DND-41 (cell line): ENCODE measurements at regions not wholly inside any gene's neighbourhood (a gene's known extent, or its start where the extent isn't known, plus 50 kb on each side); places are given as distances from the start of the nearest gene placed in this dataset.

Experiments
- ATAC-seq: fragments of 200-7000 bp; cut with Tn5 transposase; 3 replicates; pipeline ENCODE4 v1.9.1; 2021; ENCODE audit warnings: low read depth; ENCODE audit not compliant: insufficient read depth
- DNase-seq: peaks from one replicate; pipeline ENCODE4 v3.0.0-alpha.2; 2020
- H2AFZ ChIP-seq: 2 replicates; pipeline ENCODE4 v1.6.0; 2012; ENCODE audit warnings: low read depth, low read length
- H3K27ac ChIP-seq: 2 replicates; pipeline ENCODE4 v1.5.1; 2012; ENCODE audit warnings: low read length, inconsistent platforms
- H3K27me3 ChIP-seq: fragments of 200-600 bp; sonication (generic); 2 replicates; pipeline ENCODE4 v1.6.0; 2012; ENCODE audit warnings: low read length, mild to moderate bottlenecking, inconsistent platforms; ENCODE audit not compliant: insufficient read depth, poor library complexity
- H3K36me3 ChIP-seq: 2 replicates; pipeline ENCODE4 v1.5.1; 2012; ENCODE audit warnings: low read length, inconsistent platforms; ENCODE audit not compliant: insufficient read depth
- H3K4me1 ChIP-seq: 2 replicates; pipeline ENCODE4 v1.5.1; 2012; ENCODE audit warnings: mild to moderate bottlenecking, low read length; ENCODE audit not compliant: insufficient read depth
- H3K4me2 ChIP-seq: 2 replicates; pipeline ENCODE4 v1.6.0; 2012; ENCODE audit warnings: mild to moderate bottlenecking, moderate library complexity, low read length, inconsistent platforms; ENCODE audit not compliant: insufficient read depth
- H3K4me3 ChIP-seq, 2 experiments: fragments of 200-600 bp in 1 of 2; shearing (Covaris generic) in 1 of 2; 2 replicates each; pipeline ENCODE4 v1.5.1; 2012 to 2016; ENCODE audit warnings: inconsistent platforms in 2 of 2, low read length in 2 of 2, mild to moderate bottlenecking in 2 of 2, low read depth in 1 of 2, moderate library complexity in 1 of 2
- H3K79me2 ChIP-seq: 2 replicates; pipeline ENCODE4 v1.6.0; 2012; ENCODE audit warnings: low read length, inconsistent platforms; ENCODE audit not compliant: insufficient read depth
- H3K9ac ChIP-seq: 2 replicates; pipeline ENCODE4 v1.6.0; 2012; ENCODE audit warnings: low read depth, mild to moderate bottlenecking, inconsistent platforms, low read length, moderate library complexity
- H3K9me3 ChIP-seq: 2 replicates; pipeline ENCODE4 v1.5.1; 2012; ENCODE audit warnings: low read length, moderate library complexity, mild to moderate bottlenecking, inconsistent platforms; ENCODE audit not compliant: insufficient read depth, severe bottlenecking
- H4K20me1 ChIP-seq: 2 replicates; pipeline ENCODE4 v1.6.0; 2012; ENCODE audit warnings: low read length; ENCODE audit not compliant: insufficient read depth
- EZH2 ChIP-seq: IDR thresholded peaks from 3 replicates; pipeline ENCODE4 v1.6.1; 2012; ENCODE audit warnings: borderline replicate concordance, low read depth, mild to moderate bottlenecking, moderate library complexity, low read length, inconsistent platforms; ENCODE audit not compliant: severe bottlenecking
- TF ChIP-seq, protein P1 (sequence below): IDR thresholded peaks from 2 replicates; pipeline ENCODE4 v1.5.1; 2012; ENCODE audit warnings: borderline replicate concordance, low read length, moderate library complexity, mild to moderate bottlenecking; ENCODE audit not compliant: poor library complexity, severe bottlenecking; ENCODE audit errors: extremely low read depth

DNA sequence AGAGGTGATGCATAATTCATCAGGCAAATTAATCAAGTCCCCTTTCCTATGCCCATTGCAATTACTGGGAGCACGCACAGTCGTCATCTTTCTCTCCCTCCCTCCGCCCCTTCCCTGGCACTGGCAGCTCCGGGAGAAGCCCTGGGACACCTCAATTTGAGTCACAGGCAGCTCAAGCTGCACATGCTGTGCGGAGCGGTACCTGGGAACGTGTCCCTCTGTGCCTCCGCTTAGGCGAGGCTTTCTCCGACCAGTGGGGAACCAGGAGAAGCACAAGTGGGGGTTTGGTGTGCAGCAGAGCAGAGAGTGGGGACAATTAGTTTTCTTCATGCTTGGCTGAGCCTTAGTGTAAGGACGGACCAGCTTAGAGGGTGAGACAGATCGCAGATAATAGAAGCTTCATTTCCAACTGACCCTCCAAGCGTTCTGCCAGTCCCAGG, 88.3 kb downstream of the SOX14 start:
- no peak for TF ChIP-seq EZH2
- TF ChIP-seq, protein P1, sequence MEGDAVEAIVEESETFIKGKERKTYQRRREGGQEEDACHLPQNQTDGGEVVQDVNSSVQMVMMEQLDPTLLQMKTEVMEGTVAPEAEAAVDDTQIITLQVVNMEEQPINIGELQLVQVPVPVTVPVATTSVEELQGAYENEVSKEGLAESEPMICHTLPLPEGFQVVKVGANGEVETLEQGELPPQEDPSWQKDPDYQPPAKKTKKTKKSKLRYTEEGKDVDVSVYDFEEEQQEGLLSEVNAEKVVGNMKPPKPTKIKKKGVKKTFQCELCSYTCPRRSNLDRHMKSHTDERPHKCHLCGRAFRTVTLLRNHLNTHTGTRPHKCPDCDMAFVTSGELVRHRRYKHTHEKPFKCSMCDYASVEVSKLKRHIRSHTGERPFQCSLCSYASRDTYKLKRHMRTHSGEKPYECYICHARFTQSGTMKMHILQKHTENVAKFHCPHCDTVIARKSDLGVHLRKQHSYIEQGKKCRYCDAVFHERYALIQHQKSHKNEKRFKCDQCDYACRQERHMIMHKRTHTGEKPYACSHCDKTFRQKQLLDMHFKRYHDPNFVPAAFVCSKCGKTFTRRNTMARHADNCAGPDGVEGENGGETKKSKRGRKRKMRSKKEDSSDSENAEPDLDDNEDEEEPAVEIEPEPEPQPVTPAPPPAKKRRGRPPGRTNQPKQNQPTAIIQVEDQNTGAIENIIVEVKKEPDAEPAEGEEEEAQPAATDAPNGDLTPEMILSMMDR: no peak
- Histone ChIP-seq H3K27me3 (peaks cover 1% of the 10 kb centered on the region), H3K9ac (no peak overlapping the region), H3K4me1 (no peaks in the 10 kb centered on the region), H3K9me3 (no peaks in the 10 kb centered on the region), H3K4me3 (no peak overlapping the region), H3K36me3 (no peaks in the 10 kb centered on the region), H4K20me1 (no peaks in the 10 kb centered on the region), H2AFZ (no peak overlapping the region), H3K79me2 (no peaks in the 10 kb centered on the region), H3K27ac (no peak overlapping the region), H3K4me2 (no peak overlapping the region)
- DNase-seq: no peak
- no peak for ATAC-seq

DNA sequence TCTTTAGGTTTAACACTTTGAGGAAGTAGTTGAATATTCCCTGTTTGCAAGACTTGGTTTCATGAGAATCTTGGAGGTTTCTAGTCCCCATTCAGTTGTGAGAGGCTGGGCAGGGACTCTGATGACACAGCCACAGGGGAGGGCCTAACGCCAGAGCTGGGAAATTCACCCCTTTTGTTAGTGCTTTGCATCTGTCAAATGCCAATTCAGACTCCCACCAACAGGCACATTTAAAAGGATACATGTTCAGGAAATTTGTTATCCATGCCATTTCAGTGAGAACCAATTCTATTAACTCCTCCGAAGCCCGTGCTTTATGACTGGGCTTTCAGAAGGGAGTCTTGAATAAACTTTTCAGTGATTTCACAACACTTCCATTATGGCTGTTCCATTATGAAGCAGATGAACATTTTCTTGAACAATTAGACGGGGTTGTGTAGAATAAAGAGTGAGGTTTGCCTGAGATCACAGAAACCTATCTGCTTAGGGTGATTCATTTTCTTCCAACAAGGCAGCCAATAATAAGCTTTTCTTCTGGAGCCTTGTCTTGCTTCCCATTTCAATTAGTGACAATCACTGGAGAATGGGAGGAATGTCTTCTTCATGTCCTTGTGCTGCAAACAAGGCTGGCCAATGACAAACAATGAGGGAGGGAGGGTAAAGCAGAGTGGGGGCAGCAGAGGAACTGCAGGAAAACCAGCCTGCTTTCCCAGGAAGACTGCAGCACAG, 90.6 kb downstream of the SOX14 start:
- DNase-seq: no peak
- TF ChIP-seq, protein P1: no peak
- TF ChIP-seq EZH2: no peak
- no peaks in the 10 kb centered on the region for H3K9me3 ChIP-seq

DNA sequence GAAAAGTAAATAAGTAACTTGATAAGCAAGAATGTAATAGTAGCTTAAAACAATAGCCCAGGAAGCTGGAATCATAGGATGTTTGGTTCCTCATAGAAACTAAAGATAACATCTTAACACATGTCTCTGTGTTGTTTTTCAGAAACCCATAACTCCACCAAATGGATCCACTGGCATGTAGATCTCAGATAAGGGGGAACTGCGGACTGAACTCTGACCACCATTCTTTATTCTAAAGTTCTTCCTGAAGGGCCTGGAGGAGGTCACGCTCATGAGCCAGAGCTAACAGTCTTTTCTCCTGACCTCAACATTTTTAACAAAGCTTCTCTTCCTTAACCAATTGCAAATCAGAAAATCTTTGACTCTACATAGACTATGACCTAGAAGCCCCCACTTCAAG, 101.9 kb downstream of the SOX14 start:
- H3K27ac ChIP-seq: no peak overlapping the region
- no peak for ATAC-seq
- no peak for DNase-seq
- no peak for TF ChIP-seq EZH2
- TF ChIP-seq, protein P1: no peak
- no peaks in the 10 kb centered on the region for H3K27me3 ChIP-seq
- no peaks in the 10 kb centered on the region for H3K9me3 ChIP-seq
- no peaks in the 10 kb centered on the region for H4K20me1 ChIP-seq
- H3K4me1 ChIP-seq: no peaks in the 10 kb centered on the region
- H3K4me3 ChIP-seq: no peak overlapping the region
- no peak overlapping the region for H3K4me2 ChIP-seq
- H3K9ac ChIP-seq: no peak overlapping the region
- no peaks in the 10 kb centered on the region for H3K79me2 ChIP-seq
- H3K36me3 ChIP-seq: no peaks in the 10 kb centered on the region
- no peak overlapping the region for H2AFZ ChIP-seq

More for the DNA sequence above, 90.6 kb downstream of the SOX14 start:
- no peak overlapping the region for H3K4me3 ChIP-seq
- no peaks in the 10 kb centered on the region for H4K20me1 ChIP-seq
- ATAC-seq: no peak
- H3K4me2 ChIP-seq: no peak overlapping the region
- no peaks in the 10 kb centered on the region for H3K4me1 ChIP-seq
- no peaks in the 10 kb centered on the region for H3K36me3 ChIP-seq
- H3K27ac ChIP-seq: no peak overlapping the region
- H2AFZ ChIP-seq: no peak overlapping the region
- no peaks in the 10 kb centered on the region for H3K27me3 ChIP-seq
- H3K9ac ChIP-seq: no peak overlapping the region
- no peaks in the 10 kb centered on the region for H3K79me2 ChIP-seq

DNA sequence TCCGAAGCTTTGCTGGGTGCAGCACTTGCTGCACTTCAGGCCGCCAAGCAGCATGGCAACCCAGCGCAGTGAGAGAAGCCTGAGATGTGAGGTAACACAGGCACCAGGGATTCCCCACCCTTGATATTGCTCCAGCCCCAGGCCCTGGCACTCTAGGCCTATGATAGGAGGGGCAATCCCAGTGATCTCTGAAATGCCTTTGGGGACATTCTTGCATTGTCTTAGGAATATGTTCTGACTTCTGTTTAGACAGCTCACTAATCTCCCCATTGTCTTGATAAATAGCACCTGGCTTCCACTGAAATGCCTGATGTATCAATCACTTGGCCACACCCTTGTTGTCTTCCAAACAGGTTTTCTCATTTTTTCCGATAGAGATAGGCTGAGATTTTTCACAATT, 102.8 kb downstream of the SOX14 start:
- no peaks in the 10 kb centered on the region for H3K9me3 ChIP-seq
- no peaks in the 10 kb centered on the region for H3K27me3 ChIP-seq
- no peak overlapping the region for H3K4me2 ChIP-seq
- H3K9ac ChIP-seq: no peak overlapping the region
- H2AFZ ChIP-seq: no peak overlapping the region
- H3K4me3 ChIP-seq: no peak overlapping the region
- no peak for ATAC-seq
- TF ChIP-seq EZH2: no peak
- TF ChIP-seq, protein P1: no peak
- H3K36me3 ChIP-seq: no peaks in the 10 kb centered on the region
- no peaks in the 10 kb centered on the region for H4K20me1 ChIP-seq
- H3K79me2 ChIP-seq: no peaks in the 10 kb centered on the region
- H3K27ac ChIP-seq: no peak overlapping the region
- H3K4me1 ChIP-seq: no peaks in the 10 kb centered on the region
- DNase-seq: no peak
